ENCODE measurements at regions not wholly inside any gene's neighbourhood (a gene's known extent, or its start where the extent isn't known, plus 50 kb on each side); places are given as distances from the start of the nearest gene placed in this dataset.
A peak's percentile ranks its signal among the peaks of the same experiment; 100 is the strongest.

GRCh38 chr18:41263956-41264355 lies 691.1 kb upstream of the PIK3C3 start:
- Histone ChIP-seq H3K27me3 (ENCODE audit: control insufficient read depth, insufficient read depth, low read length) (no peaks in the 10 kb centered on the region), H3K4me3 (ENCODE audit: low read depth, low read length) (no peak overlapping the region), H3K36me3 (ENCODE audit: control insufficient read depth, insufficient read depth, low read length) (no peaks in the 10 kb centered on the region)
- DNase-seq (ENCODE audit: low read depth) (no peak), FAIRE-seq (no peak)
- TF ChIP-seq, protein P1, sequence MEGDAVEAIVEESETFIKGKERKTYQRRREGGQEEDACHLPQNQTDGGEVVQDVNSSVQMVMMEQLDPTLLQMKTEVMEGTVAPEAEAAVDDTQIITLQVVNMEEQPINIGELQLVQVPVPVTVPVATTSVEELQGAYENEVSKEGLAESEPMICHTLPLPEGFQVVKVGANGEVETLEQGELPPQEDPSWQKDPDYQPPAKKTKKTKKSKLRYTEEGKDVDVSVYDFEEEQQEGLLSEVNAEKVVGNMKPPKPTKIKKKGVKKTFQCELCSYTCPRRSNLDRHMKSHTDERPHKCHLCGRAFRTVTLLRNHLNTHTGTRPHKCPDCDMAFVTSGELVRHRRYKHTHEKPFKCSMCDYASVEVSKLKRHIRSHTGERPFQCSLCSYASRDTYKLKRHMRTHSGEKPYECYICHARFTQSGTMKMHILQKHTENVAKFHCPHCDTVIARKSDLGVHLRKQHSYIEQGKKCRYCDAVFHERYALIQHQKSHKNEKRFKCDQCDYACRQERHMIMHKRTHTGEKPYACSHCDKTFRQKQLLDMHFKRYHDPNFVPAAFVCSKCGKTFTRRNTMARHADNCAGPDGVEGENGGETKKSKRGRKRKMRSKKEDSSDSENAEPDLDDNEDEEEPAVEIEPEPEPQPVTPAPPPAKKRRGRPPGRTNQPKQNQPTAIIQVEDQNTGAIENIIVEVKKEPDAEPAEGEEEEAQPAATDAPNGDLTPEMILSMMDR (IDR thresholded peaks at IDR 0.05; ENCODE audit: insufficient read depth, low read length, severe bottlenecking) = no peak

DNA sequence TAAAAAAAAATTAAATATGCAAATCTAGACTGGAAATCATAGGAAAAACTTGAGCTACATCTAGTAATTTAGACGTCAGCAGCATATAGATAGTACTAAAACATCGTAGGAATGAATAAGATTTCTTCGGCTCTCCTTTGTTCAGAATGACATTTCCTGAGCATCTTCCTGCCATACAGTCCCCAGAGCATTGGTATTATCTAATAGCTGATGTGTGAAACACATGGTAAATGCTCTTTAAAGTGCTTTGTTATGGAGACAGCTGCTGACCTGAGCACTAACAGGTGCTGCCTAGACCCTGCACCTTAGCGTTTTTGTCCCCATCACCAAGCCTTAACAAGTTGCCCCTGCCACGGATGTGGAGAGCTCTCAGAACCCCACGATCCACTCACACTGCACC lies 692.3 kb upstream of the PIK3C3 start:
- Histone ChIP-seq H3K36me3 (ENCODE audit: control insufficient read depth, insufficient read depth, low read length) (no peaks in the 10 kb centered on the region), H3K4me3 (ENCODE audit: low read depth, low read length) (no peak overlapping the region), H3K27me3 (ENCODE audit: control insufficient read depth, insufficient read depth, low read length) (no peaks in the 10 kb centered on the region)
- TF ChIP-seq, protein P1 (IDR thresholded peaks at IDR 0.05; ENCODE audit: insufficient read depth, low read length, severe bottlenecking) = no peak
- DNase-seq (ENCODE audit: low read depth) (no peak), FAIRE-seq (no peak)

GRCh38 chr18:41244591-41245037 lies 710.4 kb upstream of the PIK3C3 start:
- H3K4me3 ChIP-seq (ENCODE audit: low read depth, low read length) = no peak overlapping the region
- FAIRE-seq = no peak
- H3K36me3 ChIP-seq (ENCODE audit: control insufficient read depth, insufficient read depth, low read length) = no peaks in the 10 kb centered on the region
- DNase-seq (ENCODE audit: low read depth) = no peak
- TF ChIP-seq, protein P1 (IDR thresholded peaks at IDR 0.05; ENCODE audit: insufficient read depth, low read length, severe bottlenecking) = no peak
- no peaks in the 10 kb centered on the region for H3K27me3 ChIP-seq (ENCODE audit: control insufficient read depth, insufficient read depth, low read length)

- DNase-seq (ENCODE audit: low read depth) = no peak
- Histone ChIP-seq H3K36me3 (ENCODE audit: control insufficient read depth, insufficient read depth, low read length) (no peaks in the 10 kb centered on the region), H3K4me3 (ENCODE audit: low read depth, low read length) (no peak overlapping the region), H3K27me3 (ENCODE audit: control insufficient read depth, insufficient read depth, low read length) (no peaks in the 10 kb centered on the region)
- FAIRE-seq = no peak
- TF ChIP-seq, protein P1 (IDR thresholded peaks at IDR 0.05; ENCODE audit: insufficient read depth, low read length, severe bottlenecking) = no peak
These were observed 717.7 kb upstream of the PIK3C3 start for GRCh38 chr18:41237317-41237716.

GRCh38 chr18:41231681-41232080 lies 723.4 kb upstream of the PIK3C3 start:
- DNase-seq (ENCODE audit: low read depth) = no peak
- H3K27me3 ChIP-seq (ENCODE audit: control insufficient read depth, insufficient read depth, low read length) = no peaks in the 10 kb centered on the region
- no peaks in the 10 kb centered on the region for H3K36me3 ChIP-seq (ENCODE audit: control insufficient read depth, insufficient read depth, low read length)
- no peak overlapping the region for H3K4me3 ChIP-seq (ENCODE audit: low read depth, low read length)
- no peak for FAIRE-seq
- TF ChIP-seq, protein P1 (IDR thresholded peaks at IDR 0.05; ENCODE audit: insufficient read depth, low read length, severe bottlenecking) = no peak

GRCh38 chr18:41227993-41228392 lies 727.0 kb upstream of the PIK3C3 start:
- TF ChIP-seq, protein P1 (IDR thresholded peaks at IDR 0.05; ENCODE audit: insufficient read depth, low read length, severe bottlenecking) = no peak
- peak; percentile 72 for DNase-seq (ENCODE audit: low read depth)
- Histone ChIP-seq H3K27me3 (ENCODE audit: control insufficient read depth, insufficient read depth, low read length) (no peaks in the 10 kb centered on the region), H3K4me3 (ENCODE audit: low read depth, low read length) (no peak overlapping the region), H3K36me3 (ENCODE audit: control insufficient read depth, insufficient read depth, low read length) (no peaks in the 10 kb centered on the region)
- no peak for FAIRE-seq

Data from bronchial epithelial cell (primary cell).